ENCODE measurements at regions not wholly inside any gene's neighbourhood (a gene's known extent, or its start where the extent isn't known, plus 50 kb on each side); places are given as distances from the start of the nearest gene placed in this dataset.

DNA sequence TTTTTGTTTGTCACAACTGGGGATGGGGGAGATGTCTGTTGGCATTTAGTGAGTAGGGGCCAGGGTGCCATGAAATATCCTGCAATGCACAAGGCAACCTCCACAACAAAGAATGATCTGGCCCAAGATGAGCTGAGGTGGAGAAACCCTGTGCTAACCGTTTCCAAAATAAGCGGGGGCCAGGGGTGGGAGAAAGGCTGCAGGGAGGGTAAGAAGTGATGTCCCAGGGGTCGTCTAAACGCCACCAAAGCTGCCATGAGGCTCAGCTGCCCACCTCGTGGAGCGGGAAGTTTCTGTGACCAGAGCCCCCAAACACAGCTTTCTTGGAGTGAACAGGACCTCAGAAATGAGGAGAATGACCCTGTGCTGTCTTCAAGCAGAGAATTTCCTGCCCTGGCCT lies 76.5 kb upstream of the CDH5 start:
- DNase-seq (ENCODE audit: low read depth in 3 of 3, low spot score in 1 of 3), result no peak

DNA sequence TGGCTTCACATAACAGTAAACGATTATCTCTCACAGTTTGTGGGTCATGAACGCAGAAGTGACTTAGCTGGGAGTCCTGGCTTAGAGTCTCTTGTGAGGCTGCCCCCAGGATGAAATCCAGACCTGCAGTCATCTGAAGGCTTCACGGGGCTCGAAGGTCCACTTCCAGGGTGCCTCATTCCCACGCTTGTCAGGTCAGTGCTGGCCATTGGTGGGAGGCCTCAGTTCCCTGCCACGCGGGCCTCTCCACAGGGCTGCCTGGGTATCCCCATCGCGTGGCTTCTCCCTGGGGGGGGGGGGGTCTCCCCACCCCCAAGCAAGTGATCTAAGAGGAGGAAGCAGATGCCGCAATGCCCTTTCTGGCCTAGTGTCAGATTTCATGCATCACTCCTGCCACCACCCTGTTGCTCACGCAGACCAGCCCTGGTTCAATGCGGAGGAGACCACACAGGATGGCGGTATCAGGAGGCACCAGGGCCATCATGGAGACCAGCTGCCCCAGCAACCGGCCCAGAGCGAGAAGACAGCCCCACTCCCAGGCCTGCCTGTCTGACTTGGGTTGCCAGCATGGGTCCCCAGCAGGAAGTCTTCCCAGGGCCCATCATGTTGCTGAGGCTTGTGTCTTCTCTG lies 77.3 kb upstream of the CDH5 start:
- no peak for DNase-seq (ENCODE audit: low read depth in 3 of 3, low spot score in 1 of 3)

DNA sequence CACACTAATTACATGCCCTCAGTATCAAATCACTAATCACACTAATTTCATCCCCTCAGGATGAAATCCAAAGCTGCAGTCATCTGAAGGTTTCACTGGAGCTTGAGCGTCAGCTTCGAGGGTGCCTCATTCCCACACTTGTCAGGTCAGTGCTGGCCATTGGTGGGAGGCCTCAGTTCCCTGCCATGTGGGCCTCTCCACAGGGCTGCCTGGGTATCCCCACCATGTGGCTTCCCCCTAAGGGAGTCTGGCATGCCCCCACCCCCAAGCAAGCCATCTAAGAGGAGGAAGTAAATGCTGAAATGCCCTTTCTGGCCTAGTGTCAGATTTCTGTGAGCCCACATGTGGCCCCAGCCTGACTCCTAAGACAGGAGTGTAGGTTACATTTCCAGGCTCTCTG lies 78.6 kb upstream of the CDH5 start:
- no peak for DNase-seq (ENCODE audit: low read depth in 3 of 3, low spot score in 1 of 3)

DNA sequence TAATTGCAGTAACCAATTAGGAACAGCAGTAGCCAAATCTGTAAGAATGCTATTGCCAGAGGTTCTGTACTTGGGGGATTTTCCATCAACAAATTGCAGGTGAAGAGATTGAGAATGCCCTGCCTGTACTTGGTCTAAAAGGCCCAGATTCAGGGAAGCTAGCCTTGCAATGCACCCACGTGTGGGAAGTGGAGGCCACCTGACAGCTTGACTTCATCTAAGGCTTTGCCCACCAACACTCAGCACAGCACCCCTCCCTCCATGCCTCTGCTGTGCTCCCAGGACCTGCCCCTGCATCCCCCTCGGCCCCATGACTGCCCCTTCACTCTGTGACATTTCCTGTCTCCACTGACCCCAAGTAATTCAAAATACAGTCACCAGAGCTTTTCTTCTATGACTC lies 79.1 kb upstream of the CDH5 start:
- no peak for DNase-seq (ENCODE audit: low read depth in 3 of 3, low spot score in 1 of 3)

DNA sequence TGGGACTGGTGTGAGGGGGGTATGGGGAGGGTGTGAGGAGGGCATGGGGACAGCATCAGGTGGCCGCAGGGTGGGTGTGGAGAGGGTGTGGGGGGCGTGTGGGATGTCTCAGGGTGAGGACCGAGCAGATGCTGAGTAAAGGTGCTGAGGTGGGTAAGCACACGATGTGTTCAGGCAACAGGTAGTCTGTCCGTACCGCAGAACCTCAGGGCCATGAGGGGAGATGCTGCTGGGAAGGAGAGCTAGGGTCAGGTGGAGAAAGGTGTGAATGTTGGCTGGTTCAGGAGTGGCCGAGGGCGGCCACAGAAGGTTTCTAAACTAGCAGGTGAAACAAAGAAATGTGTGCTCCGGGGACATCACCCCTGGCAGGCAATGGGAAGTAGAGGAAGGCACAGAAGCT lies 80.0 kb upstream of the CDH5 start:
- no peak for DNase-seq (ENCODE audit: low read depth in 3 of 3, low spot score in 1 of 3)

DNA sequence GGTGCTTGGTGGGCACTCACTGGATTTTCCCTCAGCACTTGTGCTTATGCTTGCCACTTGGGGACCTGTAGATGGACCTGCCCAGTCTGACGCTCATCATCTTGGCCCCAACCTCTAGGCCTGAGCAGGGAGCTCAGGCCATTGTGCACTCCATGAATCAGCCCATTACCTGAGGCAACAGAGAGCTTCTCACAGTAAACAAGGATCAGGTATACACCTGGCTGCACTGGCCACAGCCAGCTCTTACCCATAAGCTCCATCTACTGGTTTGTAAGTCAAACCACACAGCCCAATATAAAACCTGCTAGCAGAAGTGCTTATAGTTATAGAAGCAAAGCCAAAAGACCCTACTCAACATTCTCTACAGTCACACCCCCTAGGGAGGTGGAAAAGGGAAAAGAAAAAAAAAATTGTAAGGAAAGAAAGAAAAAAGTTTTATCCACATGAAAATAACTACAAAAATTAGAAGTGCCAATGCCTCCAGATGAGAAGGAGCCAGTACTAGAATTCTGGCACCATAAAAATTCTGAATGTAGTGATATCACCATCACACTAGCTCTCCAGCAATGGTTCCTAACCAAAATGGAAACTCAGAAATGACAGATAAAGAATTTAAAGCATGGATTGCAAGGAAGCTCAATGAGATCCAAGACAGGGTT lies 87.8 kb upstream of the CDH5 start:
- DNase-seq (ENCODE audit: low read depth in 3 of 3, low spot score in 1 of 3), result no peak

DNA sequence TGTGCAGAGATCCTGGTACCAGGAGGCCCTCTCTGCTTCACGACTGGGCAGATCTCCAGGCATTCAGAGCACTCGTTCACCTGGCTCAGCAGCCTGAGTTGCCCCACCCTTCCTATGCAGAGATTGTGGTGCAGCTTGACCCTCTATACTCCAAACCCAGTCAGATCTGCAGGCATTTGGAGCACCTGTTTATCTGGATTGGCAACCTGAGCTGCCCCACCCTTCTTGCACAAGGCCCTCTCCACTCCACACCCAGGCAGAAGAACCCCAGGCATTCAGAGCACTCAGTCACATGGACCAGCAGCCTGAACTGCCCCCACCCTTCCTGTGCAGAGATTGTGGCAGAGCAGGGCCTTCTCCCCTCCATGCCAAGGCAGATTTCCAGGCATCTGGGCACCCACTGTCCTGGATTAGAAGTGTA lies 88.4 kb upstream of the CDH5 start:
- no peak for DNase-seq (ENCODE audit: low read depth in 3 of 3, low spot score in 1 of 3)

DNA sequence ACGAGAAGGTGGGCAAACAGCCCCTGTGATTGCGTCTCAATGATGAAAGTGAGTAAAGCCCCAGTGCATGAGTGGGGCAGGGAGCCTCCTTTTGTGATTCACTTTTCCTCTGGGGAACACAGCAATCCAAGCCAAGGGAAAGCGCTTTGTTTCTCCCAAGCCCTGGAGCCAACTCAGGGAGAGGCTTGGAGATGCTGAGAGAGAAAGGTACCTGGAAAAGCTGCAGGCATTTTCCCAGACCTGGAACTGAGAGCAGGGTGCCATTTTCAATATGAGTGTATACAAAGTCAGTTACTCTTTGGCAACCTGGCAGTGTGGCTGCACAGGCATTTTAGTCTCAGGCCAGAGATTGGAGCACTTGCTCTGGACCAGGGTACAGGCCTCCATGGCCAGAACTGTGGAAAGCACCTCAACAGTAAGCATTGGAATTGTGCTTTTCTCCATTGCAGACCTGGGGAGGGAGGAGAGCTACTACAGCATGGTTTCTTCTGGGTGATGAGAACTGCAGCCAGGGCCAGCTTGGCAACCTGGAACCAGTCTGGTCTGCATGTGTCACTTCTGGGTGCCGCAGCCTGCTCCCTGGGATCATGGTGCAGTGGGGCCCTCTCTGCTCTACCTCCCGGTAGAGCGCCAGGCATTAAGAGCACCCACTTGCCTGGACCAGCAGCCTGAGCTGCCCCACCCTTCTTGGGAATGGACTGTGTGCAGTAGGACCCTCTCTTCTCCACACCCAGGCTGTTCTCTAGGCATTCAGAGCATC lies 89.0 kb upstream of the CDH5 start:
- no peak for DNase-seq (ENCODE audit: low read depth in 3 of 3, low spot score in 1 of 3)

DNA sequence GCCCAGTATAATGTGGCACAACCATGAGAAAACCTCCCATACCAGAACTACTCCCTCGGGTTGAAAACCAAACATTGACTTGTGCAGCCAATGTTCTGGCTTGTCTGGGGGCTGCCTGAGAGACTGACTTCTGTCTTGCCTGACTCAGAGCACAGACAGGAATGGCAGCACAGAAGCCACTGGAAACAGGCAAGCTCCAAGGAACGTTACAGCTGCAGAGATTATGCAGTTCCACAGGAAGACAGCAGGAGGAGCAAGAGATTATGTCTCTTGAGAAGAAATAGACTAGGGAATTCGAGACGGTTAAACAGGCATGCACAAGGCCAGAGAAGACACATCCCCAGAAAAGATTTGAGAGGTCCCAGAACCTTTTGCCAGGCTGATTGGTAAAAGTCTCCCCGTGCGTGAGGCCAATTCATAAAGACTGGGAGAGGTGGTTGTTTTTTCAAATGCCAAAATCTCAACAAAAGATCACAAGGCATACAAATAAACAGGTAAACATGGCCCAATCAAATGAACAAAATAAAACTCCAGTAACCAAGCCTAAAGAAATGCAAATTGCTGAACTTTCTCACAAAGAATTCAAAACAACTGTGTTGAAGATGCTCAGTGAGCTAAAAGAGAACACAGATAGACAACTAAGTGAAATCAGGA lies 90.6 kb upstream of the CDH5 start:
- no peak for DNase-seq (ENCODE audit: low read depth in 3 of 3, low spot score in 1 of 3)

DNA sequence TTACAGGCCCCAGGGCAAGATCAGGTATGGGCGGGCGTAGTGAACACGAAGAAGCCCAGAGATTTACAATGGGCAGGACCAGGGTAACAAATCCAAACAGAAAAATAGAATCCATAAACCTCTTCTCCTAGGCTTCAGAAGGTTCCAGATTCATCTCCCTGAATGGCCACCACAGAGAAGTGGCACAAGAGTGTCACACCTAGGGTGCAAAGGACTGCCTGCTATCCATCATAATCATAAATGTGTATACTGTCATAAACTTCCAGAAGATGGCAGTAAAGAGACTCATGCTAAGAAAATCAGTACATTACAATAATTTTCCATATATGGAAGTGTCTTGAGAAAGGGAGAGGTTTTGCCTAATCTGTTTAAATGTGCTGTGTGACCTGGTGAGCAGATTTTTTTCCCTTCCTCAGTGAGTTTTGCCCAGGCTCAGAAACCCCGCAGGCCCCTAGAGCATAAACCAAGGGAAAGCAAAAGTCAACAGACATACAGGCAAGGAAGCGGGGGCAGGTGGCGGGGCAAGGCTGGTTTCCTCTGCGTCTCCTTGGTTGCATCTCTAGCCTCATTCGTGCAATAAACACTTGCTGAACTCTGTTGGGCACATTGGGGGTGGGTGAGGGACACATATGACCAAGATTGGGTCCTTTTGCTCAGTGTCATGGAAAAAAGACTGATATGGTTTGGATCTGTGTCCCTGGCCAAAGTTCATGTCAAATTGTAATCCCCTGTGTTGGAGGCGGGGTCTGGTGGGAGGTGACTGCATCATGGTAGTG lies 92.0 kb upstream of the CDH5 start:
- no peak for DNase-seq (ENCODE audit: low read depth in 3 of 3, low spot score in 1 of 3)

DNA sequence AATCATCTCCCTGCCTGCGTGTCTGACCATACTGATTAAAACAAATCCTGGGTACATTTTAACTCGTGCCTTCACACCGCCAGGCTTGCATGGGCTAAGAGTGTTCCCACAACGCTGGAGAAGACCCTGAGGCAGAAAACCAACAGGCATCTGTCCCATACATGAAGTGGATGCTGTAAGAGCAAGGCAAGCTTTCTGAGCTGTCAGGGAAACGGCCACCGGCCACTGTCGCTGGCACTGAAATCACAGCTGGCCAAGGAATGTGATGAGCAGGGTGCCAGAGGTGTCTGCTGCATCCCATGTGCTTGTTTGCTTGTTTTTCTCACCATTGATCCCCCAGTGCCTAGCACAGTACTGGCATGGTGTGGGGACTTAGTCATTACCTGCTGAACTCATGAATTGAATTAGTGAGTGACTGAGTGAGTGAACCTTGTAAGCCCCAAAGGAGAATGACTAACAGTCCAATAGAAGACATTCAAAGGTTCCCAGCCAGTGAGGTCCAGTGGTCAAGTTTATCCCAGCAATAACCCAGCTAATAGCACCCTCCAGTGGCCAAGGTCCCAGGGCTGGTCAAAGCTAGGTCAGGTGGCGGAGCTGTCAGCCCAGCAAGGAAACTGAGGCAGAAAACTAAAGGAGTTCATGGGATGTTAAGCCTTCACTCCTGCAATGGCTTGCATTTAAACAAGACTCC lies 92.7 kb upstream of the CDH5 start:
- no peak for DNase-seq (ENCODE audit: low read depth in 3 of 3, low spot score in 1 of 3)

DNA sequence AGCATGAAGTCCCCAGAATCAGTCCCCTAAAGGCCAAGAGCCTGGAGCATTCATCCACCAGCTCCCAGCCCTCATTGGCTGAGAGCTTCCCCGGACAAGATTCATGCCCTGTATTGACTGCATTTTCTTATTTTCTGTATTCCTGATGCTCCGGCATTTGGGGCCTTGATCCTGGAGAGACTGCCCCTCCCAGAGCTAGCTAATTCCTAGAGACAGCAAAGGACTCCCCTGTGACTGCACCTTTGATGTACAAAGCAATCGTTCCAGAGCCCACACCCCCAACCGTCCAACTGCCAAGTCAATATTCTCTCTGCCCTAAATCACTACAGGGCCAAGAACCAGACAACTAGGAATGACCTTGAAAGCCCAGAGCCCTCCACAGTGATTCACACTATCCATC lies 93.4 kb upstream of the CDH5 start:
- DNase-seq (ENCODE audit: low read depth in 3 of 3, low spot score in 1 of 3), result no peak

DNA sequence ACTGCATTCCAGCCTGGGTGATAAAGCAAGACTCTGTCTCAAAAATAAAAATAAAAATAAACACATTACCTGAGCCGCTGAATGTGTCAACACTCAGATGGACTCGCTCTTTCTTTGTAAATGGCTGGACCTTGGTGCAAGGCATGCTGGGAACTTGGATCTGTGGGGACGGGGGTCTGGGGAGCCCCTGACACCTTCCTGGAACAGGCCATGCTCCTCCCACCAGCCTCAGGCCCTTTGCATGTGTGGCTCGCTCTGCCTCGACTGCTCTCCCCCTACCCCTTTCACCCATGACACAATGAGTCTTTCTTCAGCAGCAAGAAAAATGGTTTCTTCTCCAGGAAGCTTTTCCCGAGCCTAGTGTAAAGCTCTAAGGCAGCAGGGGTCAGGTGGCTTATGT lies 94.0 kb upstream of the CDH5 start:
- DNase-seq (ENCODE audit: low read depth in 3 of 3, low spot score in 1 of 3), result no peak

DNA sequence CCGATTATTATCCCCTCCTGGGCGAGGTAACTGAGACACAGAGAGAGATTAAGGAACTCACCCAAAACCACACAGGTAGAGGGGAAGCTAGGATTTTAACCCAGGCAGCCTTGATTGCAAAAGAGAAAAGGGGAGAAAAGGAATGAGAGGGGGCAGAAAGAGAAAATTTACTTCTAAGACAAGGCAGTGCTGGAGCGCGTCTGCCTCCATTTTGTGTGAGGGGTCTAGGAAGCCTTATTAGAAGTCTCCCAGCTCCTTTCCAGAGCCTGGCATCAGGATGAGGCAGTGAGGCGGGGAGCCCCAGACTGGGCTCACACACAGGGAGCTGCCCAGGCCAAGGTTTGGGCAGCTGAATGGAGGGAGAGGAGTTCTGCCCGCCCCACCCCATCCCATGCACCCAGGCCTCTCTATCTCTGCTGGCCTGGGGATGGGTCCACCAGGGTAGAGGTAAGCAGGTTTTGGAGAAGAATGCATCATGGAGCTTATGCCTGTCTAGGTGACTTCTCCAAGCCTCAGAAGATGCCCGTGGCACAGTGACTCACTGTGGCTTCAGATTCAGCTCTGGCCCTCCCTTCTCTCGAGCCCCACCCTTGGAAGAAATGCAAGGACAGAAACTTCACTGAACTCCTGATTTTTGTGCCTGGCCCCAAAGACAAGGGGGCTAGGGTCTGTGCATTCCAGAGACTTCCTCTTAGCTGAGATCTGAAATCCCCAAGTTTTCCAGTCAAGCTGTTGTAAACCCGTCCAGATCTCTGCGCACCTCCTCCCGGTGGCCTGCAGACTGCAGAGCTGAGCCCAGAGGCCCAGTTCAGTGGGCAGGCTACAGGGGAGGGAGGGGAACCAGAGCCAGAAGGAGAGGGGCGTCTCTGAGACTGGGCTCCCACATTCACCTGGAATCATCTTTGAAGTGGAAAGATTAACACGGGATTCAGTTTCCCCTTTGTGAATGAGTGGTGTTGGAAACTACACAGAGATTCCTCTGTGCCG lies 95.1 kb upstream of the CDH5 start:
- DNase-seq (ENCODE audit: low read depth in 3 of 3, low spot score in 1 of 3), result no peak

DNA sequence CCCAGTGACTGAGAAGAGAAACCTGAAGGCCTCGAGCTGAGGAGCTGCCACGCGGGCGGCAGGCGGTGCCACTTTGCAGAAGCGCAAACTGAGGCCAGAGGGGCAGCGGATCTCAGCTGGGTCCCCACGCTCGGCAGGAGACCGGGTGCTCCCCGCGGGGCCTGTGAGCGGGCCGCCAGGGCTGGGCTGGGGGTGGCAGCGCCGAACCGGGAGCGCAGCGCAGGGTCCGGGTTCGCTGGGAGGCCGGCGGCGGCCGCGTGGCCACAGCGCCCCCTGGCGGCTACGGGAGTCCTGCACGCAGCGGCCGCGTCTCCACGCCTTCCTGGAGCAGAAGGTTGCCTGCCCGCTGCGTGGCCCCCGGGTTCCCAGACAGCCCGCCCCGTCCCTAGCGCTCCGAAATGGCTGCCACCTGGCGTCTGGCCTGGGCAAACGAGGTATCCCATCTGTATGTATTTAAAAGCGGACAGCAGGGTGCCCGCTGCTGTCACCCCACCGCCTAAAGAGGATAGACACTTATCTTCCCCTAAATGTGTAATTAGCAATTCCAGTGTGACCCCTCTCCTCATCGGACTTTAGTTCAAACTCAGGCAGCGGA lies 96.1 kb upstream of the CDH5 start:
- peak in 2 of 3 donors; percentile 4 to 54 for DNase-seq (ENCODE audit: low read depth in 3 of 3, low spot score in 1 of 3)

DNA sequence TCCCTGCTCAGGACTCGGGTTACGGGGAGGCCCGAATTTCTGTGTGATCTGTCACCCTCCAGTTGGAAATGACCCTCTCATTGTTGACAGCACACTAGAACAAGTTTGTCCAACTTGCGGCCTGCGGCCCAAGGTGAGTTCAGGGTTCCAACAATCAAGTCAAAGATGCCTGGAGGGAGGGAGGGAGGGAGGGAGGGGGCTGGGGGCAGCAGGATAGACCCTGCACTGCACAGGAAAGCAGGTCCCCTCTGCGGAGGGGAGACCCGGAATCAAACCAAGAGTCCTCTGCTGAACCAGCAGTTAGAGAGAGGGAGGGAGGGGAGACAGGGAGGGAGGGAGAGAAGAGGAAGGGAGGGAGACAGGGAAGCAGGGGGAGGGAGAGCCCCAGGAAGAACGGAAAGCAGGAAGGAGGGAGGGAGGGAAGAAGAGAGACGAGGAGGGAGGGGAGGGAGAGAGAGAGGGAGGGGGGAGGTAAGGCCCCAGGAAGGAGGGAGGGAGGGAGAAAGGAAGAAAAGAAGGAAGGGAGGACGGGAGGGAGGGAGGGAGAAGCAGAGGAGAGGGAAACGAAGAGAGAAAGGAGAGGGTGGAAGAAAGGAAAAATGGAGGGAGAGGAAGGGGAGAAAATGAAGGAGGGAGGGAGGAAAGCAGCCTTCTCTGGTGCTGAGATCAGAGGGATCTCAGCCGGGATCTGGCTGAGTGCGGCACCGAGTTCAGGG lies 96.7 kb upstream of the CDH5 start:
- DNase-seq (ENCODE audit: low read depth in 3 of 3, low spot score in 1 of 3), result no peak

DNA sequence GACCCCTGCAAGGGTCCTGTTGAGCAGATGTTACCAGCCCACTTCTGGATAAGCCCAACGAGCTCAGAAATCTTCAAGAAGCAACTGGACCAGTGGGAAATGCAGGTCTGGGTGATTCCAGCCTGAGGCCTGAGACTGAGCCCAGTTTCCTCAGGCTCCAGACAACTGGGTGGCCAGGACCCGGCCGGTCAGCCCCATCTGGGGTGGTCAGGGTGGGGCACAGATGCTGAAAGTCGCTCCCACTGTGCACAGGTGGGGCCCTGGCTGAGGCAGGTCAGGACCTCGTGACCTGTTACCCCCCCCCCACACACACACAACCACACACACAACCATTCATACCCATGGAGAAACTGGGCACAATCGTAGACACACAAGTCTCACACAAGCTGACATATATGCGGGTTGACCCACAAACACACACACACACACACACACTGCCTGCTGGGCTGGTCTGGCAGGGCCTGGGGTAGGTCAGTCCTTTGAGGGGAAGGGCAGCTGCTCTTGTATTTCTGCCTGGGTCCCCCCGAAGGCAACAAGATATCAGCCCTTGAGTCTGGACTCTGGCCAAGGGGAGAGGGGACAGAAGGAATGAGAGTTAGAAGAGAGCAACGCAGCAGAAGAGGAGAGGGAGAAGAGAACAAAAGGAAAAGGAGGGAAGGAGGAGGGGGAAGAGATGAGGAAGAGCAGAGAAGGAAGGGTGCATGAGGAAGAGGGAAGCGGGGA lies 99.0 kb upstream of the CDH5 start:
- DNase-seq (ENCODE audit: low read depth in 3 of 3, low spot score in 1 of 3), result no peak
